ENCODE measurements at regions not wholly inside any gene's neighbourhood (a gene's known extent, or its start where the extent isn't known, plus 50 kb on each side); places are given as distances from the start of the nearest gene placed in this dataset.
"Not testable (repeated sequence)": the region's sequence is repeated elsewhere in the genome, so short reads cannot be mapped to it uniquely, and the experiment has no call there.

DNA sequence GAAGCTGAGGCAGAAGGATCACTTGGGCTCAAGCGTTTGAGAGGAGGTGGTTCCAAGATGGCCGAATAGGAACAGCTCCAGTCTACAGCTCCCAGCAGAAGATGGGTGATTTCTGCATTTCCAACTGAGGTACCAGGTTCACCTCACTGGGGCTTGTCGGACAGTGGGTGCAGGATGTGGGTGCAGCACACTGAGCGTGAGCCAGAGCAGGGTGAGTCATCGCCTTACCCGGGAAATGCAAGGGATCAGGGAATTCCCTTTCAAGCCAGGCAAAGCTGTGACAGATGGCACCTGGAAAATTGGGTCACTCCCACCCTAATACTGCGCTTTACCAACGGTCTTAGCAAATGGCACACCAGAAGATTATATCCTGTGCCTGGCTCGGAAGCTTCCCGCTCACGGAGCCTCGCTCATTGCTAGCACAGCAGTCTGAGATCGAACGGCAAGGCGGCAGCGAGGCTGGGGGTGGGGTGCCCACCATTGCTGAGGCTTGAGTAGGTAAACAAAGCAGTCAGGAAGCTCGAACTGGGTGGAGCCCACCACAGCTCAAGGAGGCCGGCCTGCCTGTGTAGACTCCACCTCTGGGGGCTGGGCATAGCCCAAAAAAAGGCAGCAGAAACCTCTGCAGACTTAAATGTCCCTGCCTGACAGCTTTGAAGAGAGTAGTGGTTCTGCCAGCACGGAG, 482.6 kb upstream of the DAB2 start:
- ATAC-seq; intact Hi-C loops (cut with DNase I, micrococcal nuclease); DNase-seq: not testable (repeated sequence)

DNA sequence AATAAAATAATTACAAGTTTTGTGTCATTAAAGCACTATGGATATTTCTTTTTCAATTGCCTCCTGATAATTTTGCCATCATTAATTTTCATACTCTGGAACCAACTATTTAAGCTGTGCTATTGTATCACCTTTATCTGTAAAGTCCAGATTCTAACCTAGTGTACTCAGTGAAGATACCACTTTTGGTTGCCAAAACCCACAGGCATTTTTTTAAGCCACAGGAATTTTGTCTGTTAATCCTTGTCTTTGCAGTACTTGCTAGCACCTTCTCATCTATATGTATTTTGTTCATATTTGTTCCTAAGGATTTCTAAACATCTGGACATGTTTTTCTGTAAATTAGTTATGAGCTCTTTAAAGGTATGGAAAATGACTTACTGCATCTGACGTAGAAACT, 481.4 kb upstream of the DAB2 start:
- no peak for DNase-seq
- no peak for ATAC-seq
- intact Hi-C loops (cut with DNase I, micrococcal nuclease), result no loop called here

DNA sequence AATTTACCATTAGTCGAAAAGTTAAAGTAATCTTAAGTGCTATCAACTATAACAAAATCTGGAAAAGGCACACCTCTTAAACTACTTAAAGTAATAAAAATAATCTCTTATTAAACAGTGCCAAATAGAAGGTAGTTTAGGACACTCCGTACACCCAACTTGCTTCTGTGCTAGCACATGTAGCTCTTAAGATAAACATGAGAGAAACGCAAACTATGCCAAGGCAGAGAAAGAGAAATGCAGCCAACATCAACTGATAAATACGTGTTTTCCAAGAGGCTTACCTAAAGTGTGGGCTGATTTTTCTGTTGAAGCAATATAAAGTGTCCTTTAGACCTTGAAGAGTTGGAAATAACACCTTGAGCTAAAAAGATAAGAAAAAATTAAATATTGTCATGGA, 480.6 kb upstream of the DAB2 start:
- DNase-seq (no peak), ATAC-seq (no peak)
- intact Hi-C loops (cut with DNase I, micrococcal nuclease), result no loop called here

DNA sequence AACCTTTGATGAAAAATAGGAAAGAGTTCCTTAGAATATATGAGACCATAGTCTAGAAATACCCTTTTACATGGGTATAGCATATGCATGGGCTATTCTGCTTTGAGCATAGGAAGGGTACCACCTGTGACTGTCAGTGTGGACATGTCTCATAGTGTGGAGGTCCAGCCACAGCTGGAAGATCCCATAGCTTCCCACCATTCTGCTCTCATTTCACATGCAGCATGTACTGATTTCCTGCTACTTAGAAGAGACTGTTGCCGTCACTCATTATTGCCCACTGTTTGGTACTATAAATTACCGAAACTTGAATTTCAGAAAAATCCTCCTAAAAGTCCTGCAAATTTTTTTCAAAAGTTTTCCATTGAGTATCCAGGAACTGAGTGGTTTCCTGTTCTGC, 477.8 kb upstream of the DAB2 start:
- no peak for DNase-seq
- no peak for ATAC-seq
- intact Hi-C loops (cut with DNase I, micrococcal nuclease), result no loop called here

DNA sequence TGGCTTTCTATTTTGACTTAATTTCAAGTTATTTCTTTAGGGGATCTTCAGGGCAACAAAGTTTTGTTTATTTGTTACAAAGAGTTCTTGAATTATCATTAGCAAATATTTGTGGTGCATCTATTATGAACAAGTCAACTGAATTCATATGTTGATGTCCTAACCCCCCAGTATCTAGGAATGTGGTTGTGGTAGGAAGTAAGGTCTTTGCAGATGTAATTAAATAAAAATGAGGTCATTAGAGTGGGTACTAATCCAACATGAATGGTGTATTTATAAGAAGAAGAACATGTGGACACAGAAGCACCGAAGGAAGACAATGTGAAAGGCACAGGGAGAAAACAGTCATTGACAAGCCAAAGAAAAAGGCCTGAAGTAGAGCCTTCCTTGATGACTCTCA, 474.0 kb upstream of the DAB2 start:
- no peak for DNase-seq
- no peak for ATAC-seq
- intact Hi-C loops (cut with DNase I, micrococcal nuclease), result no loop called here

DNA sequence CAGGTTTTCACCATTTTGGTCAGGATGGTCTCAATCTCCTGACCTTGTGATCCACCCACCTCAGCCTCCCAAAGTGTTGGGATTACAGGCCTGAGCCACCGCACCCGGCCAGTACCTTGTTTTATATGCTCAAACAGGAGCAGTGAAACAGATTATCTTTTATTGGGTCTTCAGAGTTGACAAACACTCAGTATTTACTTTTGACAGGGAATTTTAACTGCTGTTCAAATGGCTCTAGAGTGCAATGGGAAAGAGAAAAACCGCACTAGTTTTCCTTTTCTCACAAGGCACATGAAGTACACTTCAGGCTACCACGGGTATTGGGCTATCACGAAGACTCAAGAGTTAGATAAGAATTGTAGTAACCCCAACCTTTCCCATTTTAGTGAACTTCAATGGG, 471.9 kb upstream of the DAB2 start:
- ATAC-seq (peak; percentile 82), DNase-seq (peak in 1 of 2 donors; percentile 7)
- intact Hi-C loops (cut with DNase I, micrococcal nuclease), result no loop called here

DNA sequence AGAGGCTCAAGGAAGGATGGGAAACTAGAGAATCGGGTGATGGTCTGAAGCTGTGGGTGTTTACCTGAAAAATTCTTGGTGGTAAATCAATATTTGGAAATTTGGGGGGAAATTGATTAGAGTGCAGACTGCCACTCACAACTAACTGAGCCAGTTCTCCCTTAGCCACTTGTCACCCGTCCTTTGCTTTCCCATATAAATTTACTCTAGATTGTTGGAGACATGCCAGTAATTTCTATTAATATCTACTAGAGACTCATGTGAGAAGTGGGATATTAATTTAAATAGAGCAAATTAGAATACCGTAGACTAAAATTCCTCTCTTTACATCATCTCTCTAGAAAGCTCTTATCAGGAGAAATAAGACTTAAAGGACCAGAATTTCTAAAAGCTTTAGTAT, 471.3 kb upstream of the DAB2 start:
- intact Hi-C loops (cut with DNase I, micrococcal nuclease), result no loop called here

DNA sequence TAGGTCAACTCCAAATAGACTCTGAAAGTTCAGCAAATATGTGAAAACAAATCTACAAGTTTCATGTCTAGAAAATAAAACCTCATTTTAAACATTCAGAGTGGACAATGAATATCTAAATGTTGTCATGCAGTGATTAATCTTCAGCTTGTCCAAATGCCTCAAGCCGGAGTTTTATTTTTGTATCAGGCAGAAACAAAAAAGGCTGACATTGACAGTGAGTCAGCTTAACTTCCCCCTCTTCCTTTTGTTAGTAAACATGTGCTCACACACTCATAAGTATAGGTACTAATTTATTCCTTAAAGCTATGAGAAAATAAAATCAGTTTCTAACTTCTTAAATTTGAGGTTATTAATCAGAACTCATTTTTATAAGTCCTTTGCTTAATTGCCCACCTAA, 467.9 kb upstream of the DAB2 start:
- DNase-seq, result no peak
- intact Hi-C loops (cut with DNase I, micrococcal nuclease), result no loop called here
- ATAC-seq, result no peak

More for the DNA sequence above, 471.3 kb upstream of the DAB2 start:
- ATAC-seq (no peak), DNase-seq (no peak)

DNA sequence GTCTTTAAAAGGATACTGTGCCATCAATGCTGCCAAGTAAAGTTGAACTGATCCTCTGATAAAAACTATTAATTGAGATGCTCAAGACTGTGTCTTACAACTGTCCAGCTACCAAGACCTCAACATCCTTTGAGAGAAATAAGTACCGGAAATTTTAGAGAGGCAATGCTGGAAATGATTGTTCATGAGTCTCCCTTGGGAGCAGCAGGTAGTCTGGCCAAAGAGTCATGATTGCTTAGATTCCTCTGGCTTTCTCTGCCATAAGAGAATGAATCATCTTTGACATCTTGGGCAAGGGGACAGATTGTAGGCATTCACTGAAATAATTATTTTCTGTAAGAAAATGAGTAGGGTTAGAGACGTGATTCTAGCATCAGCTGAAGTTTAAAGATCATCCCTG, 466.6 kb upstream of the DAB2 start:
- ATAC-seq (no peak), DNase-seq (no peak)
- intact Hi-C loops (cut with DNase I, micrococcal nuclease), result no loop called here

DNA sequence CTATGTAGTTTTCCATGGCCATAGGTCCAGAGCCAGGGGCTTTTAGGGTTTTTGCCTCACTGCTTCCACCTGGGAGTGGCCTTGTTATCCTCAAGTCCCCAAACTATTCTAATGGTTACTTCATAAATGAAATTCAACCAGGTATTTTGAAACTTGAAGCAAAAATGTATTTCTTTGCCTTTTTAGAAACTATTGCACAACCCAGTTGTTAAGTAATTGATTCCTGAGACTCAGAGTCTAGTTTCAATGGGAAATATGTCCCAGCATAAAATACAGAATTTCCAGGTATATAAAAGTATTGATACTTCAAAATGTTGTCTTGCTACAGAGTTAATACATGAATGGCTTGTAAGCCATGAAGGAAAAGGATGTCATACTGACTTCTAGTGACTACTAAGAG, 456.2 kb upstream of the DAB2 start:
- intact Hi-C loops (cut with DNase I, micrococcal nuclease), result no loop called here
- DNase-seq (no peak), ATAC-seq (no peak)

DNA sequence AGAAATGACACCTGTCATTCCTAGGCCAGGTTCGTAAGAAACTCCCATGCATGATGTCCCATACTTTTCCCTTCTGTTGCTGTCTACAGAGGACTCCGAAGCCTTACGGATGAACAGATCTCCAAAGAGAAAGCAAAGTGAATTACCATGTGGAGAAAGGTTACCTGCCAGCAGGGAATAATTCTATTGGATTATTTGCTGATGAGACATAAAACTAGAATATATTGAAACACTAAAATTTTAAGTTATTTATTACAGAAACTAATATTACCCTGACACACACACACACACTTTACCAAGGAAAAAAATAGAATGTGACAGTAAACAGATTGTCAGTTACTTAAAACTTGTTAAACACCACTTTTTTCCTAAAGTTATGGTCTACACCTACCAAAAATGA, 452.7 kb upstream of the DAB2 start:
- intact Hi-C loops (cut with DNase I, micrococcal nuclease), result no loop called here
- ATAC-seq (no peak), DNase-seq (no peak)

DNA sequence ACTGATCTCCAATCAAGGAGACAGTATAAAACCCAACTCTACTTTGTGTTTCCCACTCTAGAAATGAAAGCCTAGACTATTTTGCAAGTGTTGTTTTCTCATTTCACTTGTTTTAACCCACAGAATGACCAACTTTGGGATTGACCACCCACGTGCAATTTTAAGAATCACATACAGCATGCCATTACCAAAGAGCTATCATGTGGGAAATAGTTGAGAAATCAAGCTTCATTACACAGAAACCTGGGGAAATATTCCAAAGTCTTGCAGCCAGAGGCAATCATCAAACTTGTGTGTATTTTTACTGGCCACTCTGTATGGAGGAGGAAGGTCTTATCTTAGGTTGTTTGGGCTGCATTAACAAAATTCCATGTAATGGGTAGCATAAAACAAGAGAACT, 451.4 kb upstream of the DAB2 start:
- intact Hi-C loops (cut with DNase I, micrococcal nuclease), result no loop called here
- DNase-seq, result no peak
- no peak for ATAC-seq

DNA sequence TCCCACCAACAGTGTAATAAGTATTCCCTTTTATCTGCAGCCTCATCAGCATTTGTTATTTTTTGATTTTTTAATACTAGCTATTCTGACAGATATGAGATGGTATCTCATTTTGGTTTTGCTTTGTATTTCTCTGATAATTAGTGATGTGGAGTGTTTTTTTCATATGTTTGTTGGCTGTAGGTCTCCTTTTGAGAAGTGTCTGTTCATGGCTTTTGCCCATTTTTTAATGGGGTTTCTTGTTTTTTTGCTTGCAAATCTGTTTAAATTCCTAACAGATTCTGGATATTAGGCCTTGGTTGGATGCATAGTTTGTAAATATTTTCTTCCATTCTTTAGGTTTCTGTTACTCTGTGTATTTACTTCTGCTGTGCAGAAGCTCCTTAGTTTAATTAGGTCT, 445.4 kb upstream of the DAB2 start:
- ATAC-seq (no peak), DNase-seq (no peak)
- intact Hi-C loops (cut with DNase I, micrococcal nuclease), result no loop called here

DNA sequence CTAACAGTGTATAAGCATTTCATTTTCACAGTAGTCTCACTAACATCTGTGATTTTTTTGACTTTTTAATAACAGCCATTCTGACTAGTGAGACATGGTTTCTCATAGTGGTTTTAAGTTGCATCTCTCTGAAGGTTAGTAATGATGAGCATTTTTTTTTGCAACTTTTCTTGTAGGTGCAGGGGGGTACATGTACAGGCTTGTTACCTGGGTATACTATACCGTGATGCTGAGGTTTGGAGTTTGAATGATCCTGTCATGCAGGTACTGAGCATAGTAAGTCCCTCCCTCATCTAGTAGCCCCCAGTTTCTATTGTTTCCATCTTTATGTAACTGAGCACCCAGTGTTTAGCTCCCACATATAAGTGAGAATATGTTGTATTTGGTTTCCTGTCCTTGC, 444.6 kb upstream of the DAB2 start:
- ATAC-seq (no peak), DNase-seq (no peak)
- intact Hi-C loops (cut with DNase I, micrococcal nuclease), result no loop called here

DNA sequence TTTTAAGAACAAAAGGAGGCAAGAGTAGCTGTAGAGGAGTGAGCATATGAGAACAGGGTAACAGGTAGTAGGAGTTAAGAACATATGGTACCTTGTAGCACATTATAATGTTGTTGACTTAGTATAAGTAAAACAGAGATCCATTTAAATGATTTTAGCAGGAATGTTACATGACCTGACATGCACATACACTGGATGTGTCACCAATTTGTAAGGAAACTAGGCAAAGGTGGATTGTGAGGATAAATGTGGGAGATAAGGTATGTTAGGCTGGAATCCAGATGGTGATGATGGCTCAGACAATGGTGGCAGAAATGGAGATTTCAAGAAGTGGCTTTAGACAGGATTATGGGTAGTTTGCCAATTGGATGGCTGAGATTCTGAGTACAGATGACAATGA, 443.1 kb upstream of the DAB2 start:
- DNase-seq (no peak), ATAC-seq (no peak)
- intact Hi-C loops (cut with DNase I, micrococcal nuclease), result no loop called here

DNA sequence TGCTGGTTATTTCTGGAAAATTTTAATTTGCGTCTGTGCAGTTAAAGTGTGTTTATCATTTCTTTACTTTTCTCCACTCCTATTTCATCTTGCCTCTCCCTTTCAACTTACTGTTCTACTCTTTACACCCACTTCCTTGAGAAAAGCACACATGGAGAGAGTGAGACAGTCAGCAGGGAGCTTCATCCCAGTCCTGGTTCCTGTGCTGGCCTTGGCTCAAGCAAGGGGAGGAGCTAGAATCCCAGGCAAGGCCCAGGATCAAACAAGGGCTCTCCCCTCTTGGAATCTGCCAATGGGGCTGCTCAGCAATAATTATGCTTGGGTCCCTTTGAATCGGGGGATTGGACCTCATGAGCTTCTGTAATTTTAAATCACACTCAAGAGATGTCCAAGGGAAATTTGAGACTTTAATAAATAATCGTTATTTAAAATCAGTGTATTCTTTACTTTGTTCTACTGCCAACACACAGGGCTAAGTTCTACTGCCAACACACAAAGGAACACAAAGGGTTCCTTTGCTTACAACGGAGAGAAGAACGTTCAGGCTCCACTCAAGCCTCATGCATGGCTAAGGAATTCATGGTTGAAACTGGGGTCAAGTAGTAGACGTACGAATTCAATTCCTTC, 439.3 kb upstream of the DAB2 start:
- DNase-seq, result no peak
- intact Hi-C loops (cut with DNase I, micrococcal nuclease), result no loop called here
- ATAC-seq, result no peak

DNA sequence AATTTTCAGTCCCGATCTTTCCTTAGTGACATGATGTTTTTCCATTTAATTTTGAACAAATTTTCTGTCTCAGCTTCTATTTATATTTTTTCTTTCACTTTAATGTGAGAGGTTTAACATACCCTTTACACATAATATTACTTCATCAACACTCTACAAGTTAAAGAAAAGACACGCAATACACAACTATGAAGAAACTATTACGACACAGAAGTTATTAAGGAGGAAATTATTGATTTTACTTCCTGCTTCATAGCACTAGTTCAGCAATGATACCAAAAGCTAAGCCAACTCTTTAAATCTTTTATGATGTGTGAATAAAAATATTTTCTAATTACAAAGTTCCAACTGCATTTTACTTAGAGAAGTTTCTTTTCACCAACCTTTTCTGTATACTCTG, 432.3 kb upstream of the DAB2 start:
- DNase-seq (no peak), ATAC-seq (no peak)
- intact Hi-C loops (cut with DNase I, micrococcal nuclease), result no loop called here

DNA sequence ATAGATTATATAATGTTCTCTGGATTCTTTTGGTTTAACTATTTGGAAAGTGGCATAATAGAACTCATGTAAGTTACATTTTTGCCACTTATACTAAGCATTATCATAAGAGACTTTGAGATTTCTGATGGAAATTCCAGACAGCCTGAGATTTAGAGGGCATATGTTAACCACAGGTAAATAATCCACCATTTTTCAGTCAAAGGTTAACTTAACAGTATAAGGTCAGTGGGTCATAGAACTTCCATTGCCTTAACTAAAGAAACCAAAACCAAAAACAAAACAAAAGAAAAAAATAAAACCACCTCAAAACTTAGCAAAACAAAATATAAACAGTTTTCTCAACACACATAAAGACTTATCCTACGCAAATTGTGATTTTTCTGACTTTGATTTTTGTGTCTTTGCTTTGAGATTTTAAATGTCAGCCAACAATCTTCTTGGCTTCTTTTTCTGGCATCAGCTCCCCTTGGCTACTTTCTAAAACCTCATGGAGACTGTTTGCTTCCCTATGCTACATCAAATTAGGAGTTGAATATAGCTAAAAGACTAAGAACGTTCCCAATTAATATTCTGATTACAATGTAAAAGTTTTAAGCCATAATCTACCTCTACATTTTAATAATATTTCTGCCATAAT, 430.1 kb upstream of the DAB2 start:
- DNase-seq, result no peak
- intact Hi-C loops (cut with DNase I, micrococcal nuclease), result no loop called here
- no peak for ATAC-seq

DNA sequence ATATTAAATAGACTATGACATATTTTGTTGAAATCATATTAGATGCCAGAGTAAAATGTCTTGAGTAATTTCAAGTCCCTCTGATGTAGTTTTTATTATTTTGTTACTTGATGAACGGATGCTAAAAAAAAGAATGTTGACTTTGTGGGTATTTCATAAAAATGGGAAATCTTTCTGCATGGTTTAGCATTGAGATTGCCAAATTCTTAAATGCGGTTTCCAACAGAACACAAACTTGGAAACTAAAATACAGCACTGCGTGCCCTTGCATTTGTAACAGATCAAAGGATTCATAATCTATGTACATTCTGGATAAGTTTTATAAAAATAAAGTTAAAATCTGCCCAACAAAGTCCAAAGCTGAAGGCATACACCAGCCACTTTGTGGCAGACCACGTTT, 425.5 kb upstream of the DAB2 start:
- intact Hi-C loops (cut with DNase I, micrococcal nuclease), result no loop called here
- no peak for DNase-seq
- no peak for ATAC-seq

DNA sequence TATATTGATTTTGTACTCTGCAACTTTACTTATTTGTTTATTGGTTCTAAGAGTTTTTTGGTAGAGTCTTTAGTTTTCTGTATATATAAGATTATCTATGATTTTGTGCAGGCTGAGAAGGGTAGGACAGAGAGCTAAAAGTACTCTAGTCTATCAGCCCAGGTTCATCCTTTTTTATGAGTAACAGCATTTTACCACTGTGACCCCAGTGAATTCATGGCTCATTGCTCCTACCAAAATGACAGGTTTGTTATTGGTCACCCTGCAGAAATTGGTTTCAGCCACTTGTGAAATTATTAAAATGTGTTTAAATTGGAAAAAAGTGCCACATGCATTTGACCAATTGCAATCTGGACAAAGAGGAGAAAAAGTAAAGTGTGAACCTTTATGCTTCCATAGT, 421.4 kb upstream of the DAB2 start:
- intact Hi-C loops (cut with DNase I, micrococcal nuclease), result no loop called here
- ATAC-seq (no peak), DNase-seq (no peak)

DNA sequence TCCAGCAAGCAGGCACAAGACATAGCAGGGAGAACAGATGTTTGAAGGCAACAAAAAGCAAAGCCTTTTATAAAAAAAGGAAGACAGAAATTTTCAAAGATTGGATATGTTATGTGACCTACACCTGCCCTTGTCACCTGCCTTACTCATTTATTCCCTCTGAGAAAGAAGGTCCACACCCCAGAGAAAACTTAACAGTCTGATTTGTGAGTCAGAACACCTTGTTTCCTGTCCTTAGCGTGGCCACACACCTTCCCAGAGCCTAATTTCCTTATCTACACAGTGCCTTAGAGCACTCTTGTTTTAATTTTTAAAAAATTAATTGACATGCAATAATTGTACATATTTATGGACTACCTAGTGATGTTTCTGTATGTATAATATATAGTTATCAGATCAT, 419.0 kb upstream of the DAB2 start:
- intact Hi-C loops (cut with DNase I, micrococcal nuclease), result no loop called here
- DNase-seq (no peak), ATAC-seq (no peak)

All from left colon (tissue), 2 donors.